Smooth muscle cell (in vitro differentiated cells): ENCODE measurements at regions not wholly inside any gene's neighbourhood (a gene's known extent, or its start where the extent isn't known, plus 50 kb on each side); places are given as distances from the start of the nearest gene placed in this dataset.

Experiments
- DNase-seq: peaks from one replicate; lab custom pipeline; 2025; ENCODE audit not compliant: unreplicated experiment; lab: John Stamatoyannopoulos, UW
- H2AFZ ChIP-seq: fragments of 200-600 bp; sonication (generic); 2 replicates; pipeline ENCODE4 v1.6.0; 2016; ENCODE audit warnings: antibody characterized with exemption, low read depth, mild to moderate bottlenecking
- H3F3A ChIP-seq: fragments of 200-600 bp; sonication (generic); 2 replicates; pipeline ENCODE4 v1.6.0; 2017; ENCODE audit warnings: antibody characterized with exemption, low read depth
- H3K27ac ChIP-seq: fragments of 200-600 bp; sonication (generic); 2 replicates; pipeline ENCODE4 v1.5.1; 2016; ENCODE audit warnings: low read depth, mild to moderate bottlenecking
- H3K27me3 ChIP-seq: fragments of 200-600 bp; sonication (generic); 2 replicates; pipeline ENCODE4 v1.6.1; 2016; ENCODE audit warnings: low read depth, mild to moderate bottlenecking
- H3K36me3 ChIP-seq: fragments of 200-600 bp; sonication (generic); 2 replicates; pipeline ENCODE4 v1.5.1; 2016; ENCODE audit warnings: low read depth
- H3K4me1 ChIP-seq: fragments of 200-600 bp; sonication (generic); 2 replicates; pipeline ENCODE4 v1.5.1; 2016; ENCODE audit warnings: low read depth
- H3K4me2 ChIP-seq: fragments of 200-600 bp; sonication (generic); 2 replicates; pipeline ENCODE4 v1.6.0; 2016; ENCODE audit warnings: mild to moderate bottlenecking
- H3K4me3 ChIP-seq: fragments of 200-600 bp; sonication (generic); 2 replicates; pipeline ENCODE4 v1.5.1; 2016; ENCODE audit warnings: mild to moderate bottlenecking
- H3K79me2 ChIP-seq: fragments of 200-600 bp; sonication (generic); 2 replicates; pipeline ENCODE4 v1.6.0; 2016; ENCODE audit warnings: low read depth, mild to moderate bottlenecking
- H3K9ac ChIP-seq: fragments of 200-600 bp; sonication (generic); 2 replicates; pipeline ENCODE4 v1.6.0; 2016; ENCODE audit warnings: low read depth
- H3K9me3 ChIP-seq: fragments of 200-600 bp; sonication (generic); replicated peaks from 2 replicates; pipeline ENCODE4 v1.5.1; 2016; ENCODE audit warnings: low read depth
- H4K20me1 ChIP-seq: fragments of 200-600 bp; sonication (generic); 2 replicates; pipeline ENCODE4 v1.6.0; 2016; ENCODE audit warnings: low read depth
- WGBS: methylation state at CpG from one replicate; pipeline ENCODE4 v1.1.7; 2016; ENCODE audit warnings: low lambda C conversion rate; 5-methylcytosine and 5-hydroxymethylcytosine counted together
- TF ChIP-seq, protein P1 (sequence below): fragments of 200-600 bp; sonication (generic); IDR thresholded peaks from 2 replicates; pipeline ENCODE4 v1.5.1; 2017; ENCODE audit warnings: borderline replicate concordance, mild to moderate bottlenecking, antibody characterized with exemption; ENCODE audit not compliant: insufficient read depth, poor library complexity, severe bottlenecking

DNA sequence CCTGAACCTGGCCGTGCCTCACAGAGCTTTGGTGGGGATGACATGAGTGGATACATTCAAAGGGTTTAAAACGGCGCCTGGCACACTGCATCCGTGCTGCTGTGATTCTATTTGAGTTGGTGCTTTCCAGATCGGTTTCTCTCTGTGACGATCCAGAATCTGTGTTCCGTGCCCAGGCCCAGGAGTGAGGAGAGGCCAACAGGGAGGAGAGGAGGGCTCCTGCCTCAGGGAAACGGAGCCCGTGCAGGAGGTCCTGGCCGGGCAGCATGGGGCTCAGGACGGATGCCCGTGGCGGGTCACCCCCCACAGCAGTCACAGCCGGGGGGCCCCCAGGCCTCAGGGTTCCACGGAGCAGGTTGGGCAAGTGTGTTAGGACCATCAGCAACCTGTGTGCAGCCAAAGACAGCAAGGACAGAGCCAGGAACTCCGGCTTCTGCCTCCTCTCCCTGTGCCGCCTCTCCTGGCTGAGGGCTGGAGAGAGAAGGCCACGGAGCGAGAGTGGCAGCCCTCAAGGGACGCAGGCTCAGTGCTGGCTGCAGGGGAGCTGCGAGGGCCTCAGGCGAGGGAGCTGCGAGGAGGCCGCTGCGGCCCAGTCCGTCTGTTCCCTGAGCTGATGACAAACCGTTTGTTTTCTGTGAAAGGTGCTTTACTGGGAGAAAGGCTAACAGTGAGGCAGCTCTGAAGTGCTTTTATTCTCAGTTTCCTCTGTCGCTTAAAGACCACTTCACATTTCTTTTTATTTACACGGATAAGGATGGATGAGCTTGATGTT, 99.3 kb downstream of the METRNL start:
- no peak overlapping the region for H3K4me2 ChIP-seq
- DNase-seq, result no peak
- H3K4me3 ChIP-seq, result no peak overlapping the region
- H3K9me3 ChIP-seq, result no peaks in the 10 kb centered on the region
- no peak overlapping the region for H3K9ac ChIP-seq
- H4K20me1 ChIP-seq, result no peaks in the 10 kb centered on the region
- H3K79me2 ChIP-seq, result no peaks in the 10 kb centered on the region
- TF ChIP-seq, protein P1, sequence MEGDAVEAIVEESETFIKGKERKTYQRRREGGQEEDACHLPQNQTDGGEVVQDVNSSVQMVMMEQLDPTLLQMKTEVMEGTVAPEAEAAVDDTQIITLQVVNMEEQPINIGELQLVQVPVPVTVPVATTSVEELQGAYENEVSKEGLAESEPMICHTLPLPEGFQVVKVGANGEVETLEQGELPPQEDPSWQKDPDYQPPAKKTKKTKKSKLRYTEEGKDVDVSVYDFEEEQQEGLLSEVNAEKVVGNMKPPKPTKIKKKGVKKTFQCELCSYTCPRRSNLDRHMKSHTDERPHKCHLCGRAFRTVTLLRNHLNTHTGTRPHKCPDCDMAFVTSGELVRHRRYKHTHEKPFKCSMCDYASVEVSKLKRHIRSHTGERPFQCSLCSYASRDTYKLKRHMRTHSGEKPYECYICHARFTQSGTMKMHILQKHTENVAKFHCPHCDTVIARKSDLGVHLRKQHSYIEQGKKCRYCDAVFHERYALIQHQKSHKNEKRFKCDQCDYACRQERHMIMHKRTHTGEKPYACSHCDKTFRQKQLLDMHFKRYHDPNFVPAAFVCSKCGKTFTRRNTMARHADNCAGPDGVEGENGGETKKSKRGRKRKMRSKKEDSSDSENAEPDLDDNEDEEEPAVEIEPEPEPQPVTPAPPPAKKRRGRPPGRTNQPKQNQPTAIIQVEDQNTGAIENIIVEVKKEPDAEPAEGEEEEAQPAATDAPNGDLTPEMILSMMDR, result no peak
- no peaks in the 10 kb centered on the region for H3K27me3 ChIP-seq
- no peaks in the 10 kb centered on the region for H3K36me3 ChIP-seq
- no peaks in the 10 kb centered on the region for H3K4me1 ChIP-seq
- no peak overlapping the region for H2AFZ ChIP-seq
- H3F3A ChIP-seq, result no peaks in the 10 kb centered on the region
- H3K27ac ChIP-seq, result no peak overlapping the region
- WGBS, result 94% methylated on average over 29 of the region's 29 CpGs

DNA sequence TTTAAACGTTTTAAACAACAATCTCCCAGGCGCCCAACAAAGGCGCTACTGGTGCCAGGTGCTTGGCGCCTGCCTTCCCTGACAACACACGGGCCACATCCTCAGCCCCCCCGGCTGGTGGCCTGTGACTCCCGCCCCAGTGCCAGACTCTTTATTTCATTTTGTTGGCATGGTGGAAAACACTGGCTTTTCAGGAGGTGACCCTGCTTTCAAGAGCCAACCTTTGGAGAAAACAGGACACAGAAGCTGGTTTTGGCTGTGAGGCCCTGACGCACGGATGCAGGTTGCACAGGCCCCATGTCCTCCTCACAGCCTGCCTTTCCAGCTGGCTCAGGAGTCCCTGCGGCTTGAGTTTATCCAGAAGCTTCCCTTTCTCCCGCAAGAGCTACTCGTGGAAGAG, 100.0 kb downstream of the METRNL start:
- 94% methylated on average over 12 of the region's 12 CpGs for WGBS
- DNase-seq, result no peak

DNA sequence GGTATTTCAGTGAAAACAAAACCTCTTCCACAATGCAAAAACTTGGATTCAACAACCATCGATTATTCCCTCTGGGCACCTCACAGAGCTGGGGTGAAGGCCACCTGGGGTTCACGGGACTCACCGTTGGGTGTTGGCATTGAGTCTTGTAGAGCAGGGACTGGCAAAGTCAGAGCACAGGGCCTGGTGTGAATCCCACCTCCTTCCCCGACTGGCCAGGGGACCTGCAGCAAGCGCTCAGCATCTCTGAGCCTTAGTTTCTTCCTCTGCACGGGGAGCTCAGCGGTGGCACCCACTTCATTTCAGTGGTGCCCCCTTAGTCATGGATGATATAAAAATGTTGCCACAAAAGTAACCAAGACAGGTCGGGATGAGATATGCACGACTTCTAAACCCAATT, 100.4 kb downstream of the METRNL start:
- Histone ChIP-seq H3K79me2 (no peaks in the 10 kb centered on the region), H3K4me1 (no peaks in the 10 kb centered on the region), H3K9ac (no peak overlapping the region), H3K9me3 (no peaks in the 10 kb centered on the region), H3K27ac (no peak overlapping the region), H4K20me1 (no peaks in the 10 kb centered on the region), H3K4me2 (no peak overlapping the region), H2AFZ (no peak overlapping the region), H3K27me3 (no peaks in the 10 kb centered on the region), H3K4me3 (no peak overlapping the region), H3K36me3 (no peaks in the 10 kb centered on the region), H3F3A (no peaks in the 10 kb centered on the region)
- no peak for DNase-seq
- TF ChIP-seq, protein P1, result no peak
- 99% methylated on average over 9 of the region's 9 CpGs for WGBS

More for the DNA sequence above, 100.0 kb downstream of the METRNL start:
- H3K9ac ChIP-seq, result no peak overlapping the region
- H3K27ac ChIP-seq, result no peak overlapping the region
- H4K20me1 ChIP-seq, result no peaks in the 10 kb centered on the region
- no peaks in the 10 kb centered on the region for H3K79me2 ChIP-seq
- no peaks in the 10 kb centered on the region for H3K36me3 ChIP-seq
- H3K4me1 ChIP-seq, result no peaks in the 10 kb centered on the region
- no peak overlapping the region for H3K4me2 ChIP-seq
- H2AFZ ChIP-seq, result no peak overlapping the region
- no peaks in the 10 kb centered on the region for H3F3A ChIP-seq
- H3K27me3 ChIP-seq, result no peaks in the 10 kb centered on the region
- no peaks in the 10 kb centered on the region for H3K9me3 ChIP-seq
- no peak overlapping the region for H3K4me3 ChIP-seq
- TF ChIP-seq, protein P1, result no peak

DNA sequence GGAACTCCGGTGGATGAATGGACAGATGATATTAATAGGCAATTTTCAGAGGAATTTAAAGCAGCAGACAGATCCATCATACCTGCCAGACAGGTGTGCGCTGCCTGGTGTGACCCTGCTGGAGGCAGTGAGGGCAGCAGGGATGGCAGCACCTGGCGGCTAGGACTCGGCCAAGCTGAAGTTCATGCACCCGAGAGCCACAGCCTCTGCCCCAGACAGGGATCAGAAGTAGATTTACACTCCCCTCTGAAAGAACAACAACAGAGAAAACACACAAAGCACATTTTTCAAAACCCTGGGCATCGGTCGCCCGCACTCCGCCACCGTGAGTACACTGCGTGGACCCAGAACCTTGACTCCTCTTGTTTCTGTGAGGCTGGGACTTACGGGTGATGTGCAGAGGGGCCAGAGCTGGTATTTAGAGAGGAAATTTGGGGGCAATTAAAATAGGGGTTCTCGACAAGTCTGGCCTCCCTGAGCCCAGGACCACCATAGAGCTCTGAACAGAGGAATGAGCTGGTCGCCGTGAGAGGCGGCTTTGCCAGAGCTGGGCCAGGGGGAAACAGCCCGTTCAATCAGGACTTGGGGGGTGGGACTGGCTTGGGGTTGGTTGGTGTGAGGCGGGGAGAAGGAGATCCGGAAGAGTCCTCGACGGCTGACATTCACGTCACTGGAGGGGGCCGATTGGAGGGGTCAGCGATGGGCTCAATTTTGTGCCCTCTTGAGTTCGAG, 101.0 kb downstream of the METRNL start:
- no peaks in the 10 kb centered on the region for H3K27me3 ChIP-seq

More for the DNA sequence above, 101.0 kb downstream of the METRNL start:
- Histone ChIP-seq H3K4me3 (no peak overlapping the region), H2AFZ (no peak overlapping the region), H3F3A (no peaks in the 10 kb centered on the region), H3K4me1 (no peaks in the 10 kb centered on the region), H3K4me2 (no peak overlapping the region), H3K27ac (no peak overlapping the region), H3K9ac (no peak overlapping the region), H3K9me3 (no peaks in the 10 kb centered on the region), H4K20me1 (no peaks in the 10 kb centered on the region), H3K36me3 (no peaks in the 10 kb centered on the region), H3K79me2 (no peaks in the 10 kb centered on the region)
- TF ChIP-seq, protein P1, result no peak
- DNase-seq, result no peak
- WGBS, result 98% methylated on average over 25 of the region's 25 CpGs
